ENCODE measurements at regions not wholly inside any gene's neighbourhood (a gene's known extent, or its start where the extent isn't known, plus 50 kb on each side); places are given as distances from the start of the nearest gene placed in this dataset.

DNA sequence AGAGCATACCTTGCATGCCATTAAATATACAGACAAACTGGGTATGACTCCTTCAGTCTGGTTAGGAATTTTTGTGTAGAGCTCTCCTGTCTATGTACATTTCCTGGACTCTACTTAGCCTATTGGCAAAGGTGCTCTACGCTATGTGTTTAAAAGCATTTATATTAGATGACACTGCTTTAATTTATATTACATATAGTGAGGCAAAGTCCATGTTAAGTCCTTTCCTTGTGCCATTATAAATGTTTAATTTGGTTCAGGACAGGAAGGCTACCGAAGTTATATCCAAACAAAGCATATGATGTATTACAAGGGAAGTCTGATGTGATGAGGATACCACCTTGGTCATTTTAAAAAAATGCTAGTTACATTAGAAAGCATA lies 117.4 kb upstream of the RAB27B start:
- no peaks in the 10 kb centered on the region for H3K36me3 Mint-ChIP-seq (ENCODE audit: low read depth)
- peaks cover 4% of the 10 kb centered on the region; the same call in 1 of the 2 replicates for H3K27me3 Mint-ChIP-seq (ENCODE audit: insufficient read depth)
- peaks cover 15% of the 10 kb centered on the region for H3K4me1 Mint-ChIP-seq (ENCODE audit: low read depth)
- no peak overlapping the region for H3K27ac Mint-ChIP-seq
- TF ChIP-seq, protein P1, sequence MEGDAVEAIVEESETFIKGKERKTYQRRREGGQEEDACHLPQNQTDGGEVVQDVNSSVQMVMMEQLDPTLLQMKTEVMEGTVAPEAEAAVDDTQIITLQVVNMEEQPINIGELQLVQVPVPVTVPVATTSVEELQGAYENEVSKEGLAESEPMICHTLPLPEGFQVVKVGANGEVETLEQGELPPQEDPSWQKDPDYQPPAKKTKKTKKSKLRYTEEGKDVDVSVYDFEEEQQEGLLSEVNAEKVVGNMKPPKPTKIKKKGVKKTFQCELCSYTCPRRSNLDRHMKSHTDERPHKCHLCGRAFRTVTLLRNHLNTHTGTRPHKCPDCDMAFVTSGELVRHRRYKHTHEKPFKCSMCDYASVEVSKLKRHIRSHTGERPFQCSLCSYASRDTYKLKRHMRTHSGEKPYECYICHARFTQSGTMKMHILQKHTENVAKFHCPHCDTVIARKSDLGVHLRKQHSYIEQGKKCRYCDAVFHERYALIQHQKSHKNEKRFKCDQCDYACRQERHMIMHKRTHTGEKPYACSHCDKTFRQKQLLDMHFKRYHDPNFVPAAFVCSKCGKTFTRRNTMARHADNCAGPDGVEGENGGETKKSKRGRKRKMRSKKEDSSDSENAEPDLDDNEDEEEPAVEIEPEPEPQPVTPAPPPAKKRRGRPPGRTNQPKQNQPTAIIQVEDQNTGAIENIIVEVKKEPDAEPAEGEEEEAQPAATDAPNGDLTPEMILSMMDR (IDR thresholded peaks at IDR 0.05), result no peak
- H3K9me3 Mint-ChIP-seq, result no peaks in the 10 kb centered on the region
- no peak overlapping the region for H3K4me3 Mint-ChIP-seq
- DNase-seq, result no peak

DNA sequence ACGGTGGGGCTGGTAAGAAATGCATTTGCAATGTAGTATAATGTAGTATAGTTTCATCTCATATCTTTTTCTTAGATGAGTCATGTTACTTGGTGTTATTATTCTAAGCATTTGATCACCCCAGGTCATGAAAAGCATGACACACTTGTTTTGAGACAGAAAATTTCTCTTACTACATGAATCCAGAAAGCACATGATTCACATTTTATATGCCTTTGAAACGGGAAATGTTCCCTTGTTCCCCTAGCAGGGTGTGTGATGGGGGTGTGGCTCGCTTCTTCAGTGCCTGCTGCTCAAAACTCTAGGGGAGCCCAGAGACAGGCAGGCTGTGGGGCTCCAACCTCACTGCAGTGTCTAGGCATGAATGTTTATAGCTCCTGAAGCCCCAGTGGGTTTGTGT lies 116.0 kb upstream of the RAB27B start:
- DNase-seq, result peak; percentile 73
- H3K4me1 Mint-ChIP-seq (ENCODE audit: low read depth), result peaks cover 15% of the 10 kb centered on the region
- H3K9me3 Mint-ChIP-seq, result no peaks in the 10 kb centered on the region
- TF ChIP-seq, protein P1 (IDR thresholded peaks at IDR 0.05), result no peak
- peaks cover 5% of the 10 kb centered on the region for H3K27me3 Mint-ChIP-seq (ENCODE audit: insufficient read depth)
- no peak overlapping the region for H3K27ac Mint-ChIP-seq
- H3K36me3 Mint-ChIP-seq (ENCODE audit: low read depth), result no peaks in the 10 kb centered on the region
- no peak overlapping the region for H3K4me3 Mint-ChIP-seq

DNA sequence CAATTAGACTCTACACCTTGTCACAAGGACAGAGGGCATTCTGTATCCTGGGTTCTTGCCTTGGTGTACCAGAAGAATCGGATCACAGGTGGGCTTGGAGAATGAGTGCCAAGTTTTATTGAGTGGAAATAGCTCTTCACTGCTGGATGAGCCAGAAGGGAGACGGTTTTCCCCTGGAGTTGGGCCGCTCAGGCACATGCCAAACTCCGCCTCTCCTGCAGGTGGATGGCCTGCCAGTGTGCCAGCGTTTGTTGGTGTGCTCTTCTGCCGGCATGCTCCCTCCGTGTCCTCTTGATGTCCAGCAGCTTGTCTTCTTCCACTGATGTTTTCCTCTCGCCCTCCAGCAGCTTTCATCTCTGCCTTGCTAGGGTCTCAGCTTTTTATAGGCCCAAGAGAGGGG lies 115.5 kb upstream of the RAB27B start:
- DNase-seq, result no peak
- H3K36me3 Mint-ChIP-seq (ENCODE audit: low read depth), result no peaks in the 10 kb centered on the region
- H3K27me3 Mint-ChIP-seq (ENCODE audit: insufficient read depth), result peaks cover 5% of the 10 kb centered on the region
- no peak overlapping the region for H3K4me3 Mint-ChIP-seq
- H3K9me3 Mint-ChIP-seq, result no peaks in the 10 kb centered on the region
- TF ChIP-seq, protein P1 (IDR thresholded peaks at IDR 0.05), result no peak
- no peak overlapping the region for H3K27ac Mint-ChIP-seq
- peaks cover 15% of the 10 kb centered on the region for H3K4me1 Mint-ChIP-seq (ENCODE audit: low read depth)

DNA sequence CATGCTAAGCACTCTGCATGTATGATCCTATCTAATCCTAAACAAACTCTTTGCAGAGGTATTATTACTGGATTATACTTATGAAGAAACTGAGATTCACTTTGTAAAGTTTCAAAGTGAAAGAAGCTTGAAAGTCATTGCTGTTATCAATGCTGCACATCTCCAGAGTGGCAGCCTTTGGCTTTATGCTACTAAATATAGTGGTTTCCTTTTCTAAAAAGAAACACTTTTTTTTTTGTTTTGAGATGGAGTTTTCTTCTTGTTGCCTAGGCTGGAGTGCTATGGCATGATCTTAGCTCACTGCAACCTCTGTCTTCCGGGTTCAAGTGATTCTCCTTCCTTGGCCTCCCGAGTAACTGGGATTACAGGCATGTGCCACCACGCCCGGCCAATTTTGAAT lies 114.9 kb upstream of the RAB27B start:
- Mint-ChIP-seq H3K4me1 (ENCODE audit: low read depth) (peaks cover 21% of the 10 kb centered on the region), H3K9me3 (no peaks in the 10 kb centered on the region), H3K36me3 (ENCODE audit: low read depth) (no peaks in the 10 kb centered on the region), H3K27me3 (ENCODE audit: insufficient read depth) (peaks cover 5% of the 10 kb centered on the region), H3K27ac (no peak overlapping the region), H3K4me3 (no peak overlapping the region)
- DNase-seq, result no peak
- TF ChIP-seq, protein P1 (IDR thresholded peaks at IDR 0.05), result no peak

DNA sequence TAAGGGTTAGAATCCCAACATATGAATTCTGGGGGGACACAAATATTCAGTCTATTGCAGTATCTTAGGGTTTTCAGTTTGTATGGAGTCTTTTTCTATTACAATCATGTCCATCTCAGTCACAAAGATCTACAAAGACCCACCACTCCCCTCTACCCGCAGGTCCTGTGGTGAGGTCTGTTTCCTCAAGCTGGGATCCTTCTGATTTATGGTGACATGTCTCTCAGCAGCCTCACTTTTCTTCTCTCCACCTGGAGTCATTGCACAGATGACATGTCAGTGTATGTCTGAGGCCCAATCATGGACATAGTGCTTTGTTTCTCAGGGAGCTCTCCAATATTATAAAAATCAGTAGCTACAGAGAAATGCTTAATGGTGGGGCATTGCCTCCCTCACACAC lies 113.4 kb upstream of the RAB27B start:
- no peaks in the 10 kb centered on the region for H3K9me3 Mint-ChIP-seq
- H3K4me1 Mint-ChIP-seq (ENCODE audit: low read depth), result peaks cover 21% of the 10 kb centered on the region
- H3K4me3 Mint-ChIP-seq, result no peak overlapping the region
- H3K27me3 Mint-ChIP-seq (ENCODE audit: insufficient read depth), result peaks cover 5% of the 10 kb centered on the region
- no peak overlapping the region for H3K27ac Mint-ChIP-seq
- TF ChIP-seq, protein P1 (IDR thresholded peaks at IDR 0.05), result no peak
- DNase-seq, result no peak
- H3K36me3 Mint-ChIP-seq (ENCODE audit: low read depth), result no peaks in the 10 kb centered on the region

DNA sequence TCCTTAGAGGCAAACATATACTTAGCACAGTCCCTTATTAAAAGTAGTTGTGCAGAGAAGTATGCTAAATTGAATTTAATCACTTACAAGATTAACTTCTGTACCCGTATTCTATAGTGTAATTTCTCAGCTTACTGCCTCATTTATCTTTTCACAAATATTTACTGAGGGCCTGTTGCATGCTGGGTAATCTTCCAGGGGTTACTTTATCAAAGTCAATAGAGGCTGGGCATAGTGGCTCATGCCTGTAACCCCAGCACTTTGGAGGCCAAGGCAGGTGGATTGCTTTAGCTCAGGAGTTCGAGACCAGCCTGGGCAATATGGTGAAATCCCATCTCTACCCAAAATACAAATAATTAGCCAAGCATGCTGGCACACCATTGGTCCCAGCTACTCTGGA lies 111.7 kb upstream of the RAB27B start:
- Mint-ChIP-seq H3K9me3 (no peaks in the 10 kb centered on the region), H3K36me3 (ENCODE audit: low read depth) (no peaks in the 10 kb centered on the region), H3K4me3 (no peak overlapping the region), H3K27ac (no peak overlapping the region), H3K27me3 (ENCODE audit: insufficient read depth) (peaks cover 5% of the 10 kb centered on the region), H3K4me1 (ENCODE audit: low read depth) (peaks cover 21% of the 10 kb centered on the region)
- TF ChIP-seq, protein P1 (IDR thresholded peaks at IDR 0.05), result no peak
- no peak for DNase-seq

Measured in HFFc6 (cell line).